ENCODE measurements at regions not wholly inside any gene's neighbourhood (a gene's known extent, or its start where the extent isn't known, plus 50 kb on each side); places are given as distances from the start of the nearest gene placed in this dataset.

DNA sequence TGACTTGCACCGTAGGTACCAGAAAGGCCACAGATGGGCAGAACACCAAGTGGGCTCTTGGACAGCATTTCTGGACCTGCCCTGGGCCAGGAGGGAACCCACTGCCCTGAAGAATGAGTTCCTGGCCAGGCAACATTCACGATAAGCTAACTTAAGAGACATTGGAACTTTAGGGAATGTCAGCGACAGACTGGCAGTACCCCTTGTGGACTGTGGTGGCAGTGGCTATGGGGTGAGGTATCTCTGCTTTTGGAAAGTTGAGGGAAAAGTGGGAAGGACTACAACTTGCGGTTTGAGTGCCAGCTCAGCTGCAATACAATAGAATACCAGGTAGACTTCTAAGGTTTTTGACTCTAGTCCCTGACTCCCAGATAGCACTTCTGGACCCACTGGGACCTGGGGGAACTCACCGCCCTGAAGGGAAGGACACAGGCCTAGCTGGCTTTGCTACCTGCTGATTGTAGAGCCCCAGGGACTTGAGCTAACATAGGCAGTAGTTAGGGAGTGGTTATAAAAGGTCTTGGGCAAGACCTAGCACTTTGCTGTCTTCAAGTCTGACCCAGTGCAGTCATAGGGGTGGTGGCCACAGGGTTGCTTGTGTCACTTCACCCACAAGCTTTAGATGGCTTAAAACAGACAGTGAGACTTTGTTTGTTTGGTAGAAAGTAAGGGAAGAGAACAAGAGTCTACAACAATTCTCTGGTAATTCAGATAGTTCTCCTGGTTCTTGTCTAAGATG lies 617.6 kb downstream of the COL12A1 start:
- Mint-ChIP-seq H3K27me3 (peaks cover 5% of the 10 kb centered on the region), H3K9me3 (peaks cover 1 to 9% (median 6%) of the 10 kb centered on the region in 7 donors), H3K36me3 (no peaks in the 10 kb centered on the region), H3K4me1 (no peaks in the 10 kb centered on the region), H3K27ac (no peak overlapping the region), H3K4me3 (no peak overlapping the region)
- Histone ChIP-seq H3K4me1 (ENCODE audit: control insufficient read depth, insufficient read depth, low read length, poor library complexity, severe bottlenecking) (no peaks in the 10 kb centered on the region), H3K4me3 (ENCODE audit: low read depth, low read length) (no peak overlapping the region), H3K27ac (ENCODE audit: insufficient read depth, low read length, poor library complexity, severe bottlenecking) (no peak overlapping the region), H3K27me3 (ENCODE audit: control insufficient read depth, insufficient read depth, low read length) (no peaks in the 10 kb centered on the region), H3K36me3 (ENCODE audit: control insufficient read depth, insufficient read depth, low read length) (no peaks in the 10 kb centered on the region), H3K9me3 (ENCODE audit: control insufficient read depth in 2 of 2, low read length in 2 of 2) (no peaks in the 10 kb centered on the region)
- ATAC-seq (ENCODE audit: low read depth in 2 of 2) (no peak), DNase-seq (no peak)

DNA sequence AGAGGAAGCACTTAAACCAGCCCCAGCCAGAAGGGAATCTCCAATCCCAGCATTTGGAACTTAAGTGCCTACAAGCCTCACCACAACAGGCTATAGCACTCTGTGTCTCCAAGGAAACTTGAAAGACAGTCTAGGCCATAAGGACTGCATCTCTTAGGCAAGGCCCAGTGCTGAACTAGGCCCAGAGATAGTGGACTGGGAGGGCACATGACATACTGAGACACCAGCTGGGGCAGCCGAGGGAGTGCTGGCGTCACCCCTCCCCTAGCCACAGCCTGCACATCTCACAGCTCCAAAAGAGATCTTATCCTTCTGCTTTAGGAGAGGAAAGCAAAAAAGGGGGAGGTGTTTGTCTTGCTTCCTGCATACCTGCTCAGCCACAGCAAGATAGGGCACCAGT lies 618.5 kb downstream of the COL12A1 start:
- Histone ChIP-seq H3K36me3 (ENCODE audit: control insufficient read depth, insufficient read depth, low read length) (no peaks in the 10 kb centered on the region), H3K27me3 (ENCODE audit: control insufficient read depth, insufficient read depth, low read length) (no peaks in the 10 kb centered on the region), H3K27ac (ENCODE audit: insufficient read depth, low read length, poor library complexity, severe bottlenecking) (no peak overlapping the region), H3K4me1 (ENCODE audit: control insufficient read depth, insufficient read depth, low read length, poor library complexity, severe bottlenecking) (no peaks in the 10 kb centered on the region), H3K4me3 (ENCODE audit: low read depth, low read length) (no peak overlapping the region), H3K9me3 (ENCODE audit: control insufficient read depth in 2 of 2, low read length in 2 of 2) (no peaks in the 10 kb centered on the region)
- peaks cover 5% of the 10 kb centered on the region for H3K27me3 Mint-ChIP-seq
- H3K4me3 Mint-ChIP-seq: no peak overlapping the region
- H3K36me3 Mint-ChIP-seq: no peaks in the 10 kb centered on the region
- DNase-seq (no peak), ATAC-seq (ENCODE audit: low read depth in 2 of 2) (no peak)
- H3K4me1 Mint-ChIP-seq: no peaks in the 10 kb centered on the region
- H3K27ac Mint-ChIP-seq: no peak overlapping the region
- H3K9me3 Mint-ChIP-seq: peaks cover 0 to 7% (median 3%) of the 10 kb centered on the region in 7 donors

DNA sequence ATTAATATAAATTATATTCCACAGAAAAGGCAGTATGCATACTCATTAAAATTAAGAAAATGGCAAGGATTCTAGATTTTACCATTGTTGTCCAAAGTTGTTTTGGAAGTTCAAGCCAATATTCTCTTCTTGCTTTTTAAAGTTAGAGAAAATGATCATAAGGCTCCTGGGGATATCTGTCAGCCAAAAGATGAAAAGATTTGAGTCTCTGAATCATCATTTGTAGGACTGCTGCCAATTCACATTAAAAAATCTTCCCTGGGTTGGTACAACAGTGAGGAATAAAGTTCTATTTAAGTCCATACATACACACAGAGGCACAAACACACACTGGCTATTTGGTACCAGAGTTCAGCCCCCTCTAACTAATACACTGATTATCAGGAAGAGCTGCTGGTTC lies 620.1 kb downstream of the COL12A1 start:
- no peak overlapping the region for H3K4me3 ChIP-seq (ENCODE audit: low read depth, low read length)
- H3K27ac ChIP-seq (ENCODE audit: insufficient read depth, low read length, poor library complexity, severe bottlenecking): no peak overlapping the region
- no peak overlapping the region for H3K27ac Mint-ChIP-seq
- no peaks in the 10 kb centered on the region for H3K4me1 Mint-ChIP-seq
- no peaks in the 10 kb centered on the region for H3K4me1 ChIP-seq (ENCODE audit: control insufficient read depth, insufficient read depth, low read length, poor library complexity, severe bottlenecking)
- no peaks in the 10 kb centered on the region for H3K9me3 ChIP-seq (ENCODE audit: control insufficient read depth in 2 of 2, low read length in 2 of 2)
- H3K27me3 ChIP-seq (ENCODE audit: control insufficient read depth, insufficient read depth, low read length): no peaks in the 10 kb centered on the region
- H3K36me3 ChIP-seq (ENCODE audit: control insufficient read depth, insufficient read depth, low read length): no peaks in the 10 kb centered on the region
- H3K4me3 Mint-ChIP-seq: no peak overlapping the region
- H3K36me3 Mint-ChIP-seq: no peaks in the 10 kb centered on the region
- H3K27me3 Mint-ChIP-seq: no peaks in the 10 kb centered on the region
- ATAC-seq (ENCODE audit: low read depth in 2 of 2) (no peak), DNase-seq (no peak)
- peaks cover 0 to 7% (median 3%) of the 10 kb centered on the region in 7 donors for H3K9me3 Mint-ChIP-seq

- Mint-ChIP-seq H3K27ac (no peak overlapping the region), H3K4me1 (no peaks in the 10 kb centered on the region), H3K4me3 (no peak overlapping the region), H3K27me3 (no peaks in the 10 kb centered on the region), H3K9me3 (peaks cover 0 to 6% (median 1%) of the 10 kb centered on the region in 7 donors), H3K36me3 (no peaks in the 10 kb centered on the region)
- Histone ChIP-seq H3K27ac (ENCODE audit: insufficient read depth, low read length, poor library complexity, severe bottlenecking) (no peak overlapping the region), H3K4me3 (ENCODE audit: low read depth, low read length) (no peak overlapping the region), H3K9me3 (ENCODE audit: control insufficient read depth in 2 of 2, low read length in 2 of 2) (no peaks in the 10 kb centered on the region), H3K36me3 (ENCODE audit: control insufficient read depth, insufficient read depth, low read length) (no peaks in the 10 kb centered on the region), H3K4me1 (ENCODE audit: control insufficient read depth, insufficient read depth, low read length, poor library complexity, severe bottlenecking) (no peaks in the 10 kb centered on the region), H3K27me3 (ENCODE audit: control insufficient read depth, insufficient read depth, low read length) (no peaks in the 10 kb centered on the region)
- DNase-seq (no peak), ATAC-seq (ENCODE audit: low read depth in 2 of 2) (no peak)
Measured at GRCh38 chr6:74581681-74582080, 624.2 kb downstream of the COL12A1 start.

GRCh38 chr6:74579794-74580193 lies 626.1 kb downstream of the COL12A1 start:
- no peak for ATAC-seq (ENCODE audit: low read depth in 2 of 2)
- Mint-ChIP-seq H3K36me3 (no peaks in the 10 kb centered on the region), H3K27ac (no peak overlapping the region), H3K9me3 (peaks cover 0 to 4% (median 0%) of the 10 kb centered on the region in 7 donors), H3K4me3 (no peak overlapping the region), H3K4me1 (no peaks in the 10 kb centered on the region), H3K27me3 (no peaks in the 10 kb centered on the region)
- H3K4me3 ChIP-seq (ENCODE audit: low read depth, low read length): no peak overlapping the region
- DNase-seq: no peak
- no peaks in the 10 kb centered on the region for H3K4me1 ChIP-seq (ENCODE audit: control insufficient read depth, insufficient read depth, low read length, poor library complexity, severe bottlenecking)
- H3K27me3 ChIP-seq (ENCODE audit: control insufficient read depth, insufficient read depth, low read length): no peaks in the 10 kb centered on the region
- no peaks in the 10 kb centered on the region for H3K9me3 ChIP-seq (ENCODE audit: control insufficient read depth in 2 of 2, low read length in 2 of 2)
- no peaks in the 10 kb centered on the region for H3K36me3 ChIP-seq (ENCODE audit: control insufficient read depth, insufficient read depth, low read length)
- no peak overlapping the region for H3K27ac ChIP-seq (ENCODE audit: insufficient read depth, low read length, poor library complexity, severe bottlenecking)

DNA sequence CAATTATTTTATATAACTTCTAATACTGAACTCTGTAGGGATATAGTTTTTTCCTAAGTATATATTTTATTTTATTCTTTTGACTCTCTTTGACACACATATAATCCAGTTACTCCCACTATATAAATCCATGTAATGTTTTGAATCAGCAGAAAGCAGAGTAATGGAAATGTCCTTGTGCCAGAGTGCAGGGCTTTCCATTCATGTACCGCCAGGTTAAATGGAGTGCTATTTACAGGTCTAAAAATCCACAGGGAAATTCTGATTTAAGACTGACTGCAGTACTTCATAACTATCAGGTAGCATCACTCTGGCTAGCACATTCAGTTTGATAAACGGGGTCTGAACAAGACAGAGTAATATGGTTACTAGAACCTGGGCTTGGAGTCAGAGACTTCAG lies 626.8 kb downstream of the COL12A1 start:
- Histone ChIP-seq H3K9me3 (ENCODE audit: control insufficient read depth in 2 of 2, low read length in 2 of 2) (no peaks in the 10 kb centered on the region), H3K36me3 (ENCODE audit: control insufficient read depth, insufficient read depth, low read length) (no peaks in the 10 kb centered on the region), H3K27me3 (ENCODE audit: control insufficient read depth, insufficient read depth, low read length) (no peaks in the 10 kb centered on the region), H3K4me3 (ENCODE audit: low read depth, low read length) (no peak overlapping the region), H3K4me1 (ENCODE audit: control insufficient read depth, insufficient read depth, low read length, poor library complexity, severe bottlenecking) (no peaks in the 10 kb centered on the region), H3K27ac (ENCODE audit: insufficient read depth, low read length, poor library complexity, severe bottlenecking) (no peak overlapping the region)
- no peak for ATAC-seq (ENCODE audit: low read depth in 2 of 2)
- Mint-ChIP-seq H3K27me3 (no peaks in the 10 kb centered on the region), H3K9me3 (peaks cover 0 to 4% (median 0%) of the 10 kb centered on the region in 7 donors), H3K4me1 (no peaks in the 10 kb centered on the region), H3K4me3 (no peak overlapping the region), H3K36me3 (no peaks in the 10 kb centered on the region), H3K27ac (no peak overlapping the region)
- DNase-seq: no peak

DNA sequence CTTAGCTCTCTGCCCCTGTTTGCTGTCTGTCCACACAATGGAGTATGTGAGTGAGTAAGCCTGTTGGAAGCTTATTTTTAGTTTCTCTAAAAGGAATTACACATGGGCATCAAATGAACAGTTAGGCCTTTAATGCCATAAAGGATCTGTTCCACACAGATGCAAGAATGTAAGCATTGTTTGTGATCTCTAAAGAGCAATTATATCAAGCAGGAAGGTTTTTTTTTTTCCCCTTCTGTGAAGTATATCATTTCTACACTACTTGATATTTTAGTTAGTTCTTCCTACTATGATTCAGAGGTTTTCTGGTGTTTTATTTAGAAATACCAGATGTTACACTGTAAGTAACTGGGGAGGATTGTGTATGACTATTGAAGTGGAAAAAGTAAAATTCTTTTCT lies 627.5 kb downstream of the COL12A1 start:
- DNase-seq (no peak), ATAC-seq (ENCODE audit: low read depth in 2 of 2) (no peak)
- H3K9me3 ChIP-seq (ENCODE audit: control insufficient read depth in 2 of 2, low read length in 2 of 2): no peaks in the 10 kb centered on the region
- H3K27ac Mint-ChIP-seq: no peak overlapping the region
- no peaks in the 10 kb centered on the region for H3K36me3 Mint-ChIP-seq
- H3K4me3 Mint-ChIP-seq: no peak overlapping the region
- no peak overlapping the region for H3K4me3 ChIP-seq (ENCODE audit: low read depth, low read length)
- H3K36me3 ChIP-seq (ENCODE audit: control insufficient read depth, insufficient read depth, low read length): no peaks in the 10 kb centered on the region
- H3K4me1 Mint-ChIP-seq: no peaks in the 10 kb centered on the region
- no peaks in the 10 kb centered on the region for H3K27me3 Mint-ChIP-seq
- no peaks in the 10 kb centered on the region for H3K4me1 ChIP-seq (ENCODE audit: control insufficient read depth, insufficient read depth, low read length, poor library complexity, severe bottlenecking)
- H3K27me3 ChIP-seq (ENCODE audit: control insufficient read depth, insufficient read depth, low read length): no peaks in the 10 kb centered on the region
- H3K27ac ChIP-seq (ENCODE audit: insufficient read depth, low read length, poor library complexity, severe bottlenecking): no peak overlapping the region
- H3K9me3 Mint-ChIP-seq: peaks cover 0 to 4% (median 0%) of the 10 kb centered on the region in 7 donors

- Mint-ChIP-seq H3K36me3 (no peaks in the 10 kb centered on the region), H3K4me1 (no peaks in the 10 kb centered on the region), H3K4me3 (no peak overlapping the region), H3K27me3 (no peaks in the 10 kb centered on the region), H3K9me3 (peaks cover 0 to 4% (median 0%) of the 10 kb centered on the region in 7 donors), H3K27ac (no peak overlapping the region)
- ATAC-seq (ENCODE audit: low read depth in 2 of 2) (no peak), DNase-seq (no peak)
- Histone ChIP-seq H3K4me3 (ENCODE audit: low read depth, low read length) (no peak overlapping the region), H3K4me1 (ENCODE audit: control insufficient read depth, insufficient read depth, low read length, poor library complexity, severe bottlenecking) (no peaks in the 10 kb centered on the region), H3K9me3 (ENCODE audit: control insufficient read depth in 2 of 2, low read length in 2 of 2) (no peaks in the 10 kb centered on the region), H3K27ac (ENCODE audit: insufficient read depth, low read length, poor library complexity, severe bottlenecking) (no peak overlapping the region), H3K36me3 (ENCODE audit: control insufficient read depth, insufficient read depth, low read length) (no peaks in the 10 kb centered on the region), H3K27me3 (ENCODE audit: control insufficient read depth, insufficient read depth, low read length) (no peaks in the 10 kb centered on the region)
Measured at GRCh38 chr6:74577619-74578018, 628.2 kb downstream of the COL12A1 start.

All from CD4-positive, CD25-positive, alpha-beta regulatory T cell (primary cell).